C1 segment of cervical spinal cord (tissue), 14 donors: ENCODE measurements at regions not wholly inside any gene's neighbourhood (a gene's known extent, or its start where the extent isn't known, plus 50 kb on each side); places are given as distances from the start of the nearest gene placed in this dataset.

Experiments used
- DNase-seq, 14 donors: peaks; one replicate each; lab custom pipeline; 2025; lab: John Stamatoyannopoulos, UW

DNA sequence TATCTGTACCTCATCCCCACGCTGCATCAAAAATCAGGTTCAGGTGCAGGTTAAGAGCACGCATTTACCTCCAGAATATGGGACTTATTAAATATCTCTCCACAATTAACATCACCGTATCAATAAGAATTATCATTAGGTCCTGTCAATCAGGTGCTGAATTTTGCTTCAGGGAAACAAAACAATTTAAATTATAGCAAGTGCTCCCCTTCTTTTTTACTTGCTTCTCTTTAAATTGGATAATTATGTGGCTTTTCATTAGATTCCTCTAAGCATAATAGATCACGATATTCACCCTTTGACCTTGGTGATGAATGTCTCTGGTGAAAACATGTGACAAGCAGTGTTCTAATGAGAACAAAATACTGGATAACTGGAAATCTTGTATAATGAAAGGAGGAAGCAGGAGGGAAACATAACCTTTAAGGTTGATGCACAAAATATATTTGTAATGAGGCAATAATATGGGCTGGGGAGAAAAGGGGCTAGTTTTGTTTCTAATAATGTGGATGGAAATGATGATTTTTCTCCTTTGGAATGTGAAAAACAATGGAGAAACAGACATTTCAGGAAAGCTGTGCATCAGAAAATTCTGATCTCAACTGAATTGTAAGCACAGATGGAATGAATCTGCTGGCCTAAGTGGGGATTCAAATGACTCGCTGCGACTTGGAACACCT is 166.9 kb downstream of the SNX10 start:
- no peak for DNase-seq

DNA sequence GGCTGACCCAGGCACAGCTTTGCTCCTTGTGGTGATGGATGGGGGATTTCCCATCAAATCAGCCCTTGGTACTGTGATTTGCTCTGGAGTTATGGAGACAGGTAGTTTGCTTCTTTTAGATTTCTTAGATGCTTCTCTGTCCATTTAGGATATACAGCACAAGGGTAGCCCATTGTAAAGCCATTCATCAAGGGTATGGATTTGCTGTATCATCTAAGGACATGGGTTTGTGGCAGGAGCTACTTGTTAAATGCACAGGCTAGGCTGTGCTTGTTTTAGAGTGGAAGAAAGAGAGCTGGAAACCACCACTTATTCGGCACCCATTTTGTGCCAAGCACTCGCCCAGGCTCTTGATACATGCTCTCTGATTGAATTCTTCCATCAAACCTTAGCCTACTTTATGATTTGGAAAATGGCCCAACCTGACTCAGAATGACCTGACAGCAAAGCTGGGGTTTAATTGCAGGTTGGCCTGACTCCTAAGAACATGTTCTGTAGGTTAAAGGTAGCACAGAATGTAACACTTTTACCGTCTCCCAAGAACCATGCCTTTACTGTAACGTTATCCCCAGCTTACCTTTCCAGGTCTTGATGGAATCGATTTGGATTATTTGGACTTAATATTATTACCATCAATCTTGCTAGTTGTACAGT is 168.0 kb downstream of the SNX10 start:
- DNase-seq = no peak

DNA sequence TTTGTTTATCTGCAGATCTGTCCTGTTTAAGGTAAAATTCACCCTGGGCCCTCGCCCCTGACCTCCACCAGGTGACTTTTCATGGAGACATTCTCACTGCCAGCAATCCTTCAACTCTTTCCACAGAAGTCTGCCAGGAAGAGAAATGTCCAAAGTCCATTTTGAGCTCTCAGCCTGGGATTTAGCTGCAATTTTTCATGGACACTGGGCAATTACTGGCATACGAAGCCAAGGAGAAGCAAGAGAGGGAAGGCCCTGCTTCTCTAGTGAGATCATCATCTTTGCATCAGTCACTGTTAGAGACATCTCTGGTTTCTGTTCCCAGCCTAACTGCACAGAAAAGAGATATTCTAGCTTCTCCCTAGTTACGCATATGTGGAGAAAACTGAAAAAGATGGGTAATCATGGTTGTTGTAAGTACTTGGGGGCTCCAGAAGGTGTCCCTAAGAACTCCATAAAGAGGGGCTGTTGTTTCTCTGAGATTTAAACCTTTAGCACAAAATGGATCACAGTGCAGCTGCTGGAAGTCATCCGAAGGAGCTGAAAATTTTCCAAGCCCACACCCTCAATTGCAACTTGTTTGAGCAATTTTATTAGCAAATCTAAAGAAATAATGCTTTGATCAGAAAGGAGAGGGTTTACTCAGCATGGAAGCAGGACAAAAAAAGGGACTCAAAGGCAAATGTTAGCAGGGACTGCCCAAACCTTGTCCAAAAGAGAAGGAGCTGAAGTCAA is 168.9 kb downstream of the SNX10 start:
- peak in 1 of 14 donors; percentile 9 for DNase-seq

GRCh38 chr7:26461518-26461917 is 169.9 kb downstream of the SNX10 start:
- no peak for DNase-seq

DNA sequence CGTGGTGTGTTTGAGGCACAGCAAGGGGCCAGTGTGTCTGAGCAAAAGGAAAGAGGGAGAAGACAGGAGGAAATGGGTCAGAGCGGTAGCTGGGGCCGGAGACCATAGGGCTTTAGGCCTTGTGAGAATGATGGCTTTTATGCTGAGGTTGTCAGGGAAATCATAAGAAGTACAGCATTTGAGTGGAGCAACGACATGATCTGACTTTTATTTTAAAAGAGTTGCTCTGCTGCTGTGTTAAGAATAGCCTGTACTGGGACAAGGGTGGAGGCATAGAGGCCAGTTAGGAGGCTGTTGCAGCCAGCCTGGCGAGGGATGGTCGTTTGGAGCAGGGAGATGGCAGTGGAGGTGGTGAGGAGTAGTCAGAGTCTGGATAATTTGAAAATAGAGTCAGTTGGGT is 174.3 kb downstream of the SNX10 start:
- no peak for DNase-seq

DNA sequence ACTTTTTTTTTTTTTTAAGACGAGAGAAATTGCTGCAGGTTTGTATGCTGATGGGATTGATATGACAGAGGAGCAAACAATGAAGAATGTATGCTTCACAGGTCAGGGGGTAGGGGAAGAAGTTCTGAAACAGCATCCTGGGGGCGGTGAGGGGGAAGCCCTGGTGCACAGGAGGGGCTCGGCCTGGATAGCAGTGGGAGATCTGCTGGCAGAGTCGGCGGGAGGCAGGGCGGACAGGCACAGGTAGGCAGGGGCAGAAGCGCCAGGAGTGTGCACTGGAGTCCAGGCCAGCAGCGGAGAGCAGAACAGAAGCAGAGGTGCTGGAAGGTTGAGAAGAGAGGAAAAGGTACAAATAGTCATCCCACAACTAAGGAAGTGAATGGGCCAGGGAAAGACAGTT is 175.4 kb downstream of the SNX10 start:
- no peak for DNase-seq

GRCh38 chr7:26467541-26467940 is 175.9 kb downstream of the SNX10 start:
- DNase-seq = no peak

GRCh38 chr7:26468625-26469024 is 177.0 kb downstream of the SNX10 start:
- DNase-seq = no peak

DNA sequence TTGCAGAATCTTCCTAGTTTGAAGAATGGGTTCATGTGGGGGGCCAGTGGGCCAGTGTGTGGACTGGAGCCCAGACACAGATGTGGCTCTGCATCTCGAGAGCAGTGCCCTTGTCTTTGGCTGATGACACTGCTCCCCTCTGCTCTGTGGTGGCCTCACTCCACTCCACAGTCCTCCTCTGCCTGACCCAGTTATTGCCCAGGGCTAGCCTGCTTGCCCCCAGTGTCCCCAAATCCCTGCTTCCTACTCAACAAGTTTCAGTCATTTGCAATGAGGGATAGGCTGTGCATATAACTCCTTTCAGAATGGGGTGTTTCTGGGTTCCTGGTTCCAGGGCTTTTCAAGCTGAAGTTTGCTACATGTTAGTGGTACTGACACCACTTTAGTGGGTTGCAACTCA is 177.5 kb downstream of the SNX10 start:
- DNase-seq = no peak

- no peak for DNase-seq
Measured at GRCh38 chr7:26470691-26471090, 179.0 kb downstream of the SNX10 start.

DNA sequence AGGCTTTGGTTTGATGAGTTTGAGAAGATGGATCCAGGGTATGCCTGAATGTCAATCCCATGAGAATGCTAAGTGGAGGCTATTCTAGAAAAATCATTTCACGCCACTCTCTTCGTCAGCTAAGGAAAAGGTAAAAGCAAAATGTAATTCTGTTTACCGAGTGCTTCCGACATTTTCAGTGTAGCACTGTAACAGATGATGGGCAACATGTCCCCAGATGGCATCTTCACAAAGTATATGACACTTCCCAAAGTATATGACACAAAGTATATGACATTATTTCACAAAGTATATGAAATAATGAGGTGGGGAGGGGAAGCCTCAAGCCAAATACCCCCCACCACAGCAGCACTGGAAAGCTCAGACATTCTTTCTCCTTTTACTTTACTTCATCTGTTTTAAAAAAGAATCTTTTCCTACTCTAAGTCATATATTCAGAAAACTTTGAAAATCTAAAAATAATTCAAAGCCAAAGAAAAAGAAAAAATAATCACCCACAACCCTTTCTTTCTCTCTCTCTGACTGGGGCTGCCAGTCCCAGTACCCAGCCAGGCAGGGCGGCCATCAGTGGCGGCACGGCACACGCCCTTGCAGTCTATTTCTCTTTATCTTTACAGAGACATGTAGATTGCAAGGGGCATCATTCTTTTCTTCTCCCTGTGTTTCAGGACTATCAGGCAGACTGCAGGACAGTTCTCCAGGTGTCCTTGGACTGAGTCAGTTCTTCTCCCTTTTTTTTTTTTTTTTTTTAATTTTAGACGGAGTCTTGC is 179.8 kb downstream of the SNX10 start:
- DNase-seq = no peak

DNA sequence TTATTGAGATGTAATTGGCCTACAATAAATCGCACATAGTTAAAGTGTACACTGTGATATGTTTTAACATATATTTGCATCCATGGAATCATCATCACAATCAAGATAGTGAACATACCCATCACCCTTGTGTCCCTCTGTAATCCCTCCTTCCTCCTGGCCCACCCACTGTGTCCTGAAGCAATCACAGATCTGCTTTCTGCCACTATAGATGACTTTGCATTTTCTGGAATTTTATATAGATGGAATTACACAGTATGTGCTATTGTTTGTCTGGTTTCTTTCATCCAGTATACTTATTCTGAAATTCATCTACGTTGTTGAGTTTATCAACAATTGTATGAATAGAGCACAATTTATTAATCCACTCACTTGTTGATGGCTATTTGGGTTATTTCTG is 181.3 kb downstream of the SNX10 start:
- no peak for DNase-seq

DNA sequence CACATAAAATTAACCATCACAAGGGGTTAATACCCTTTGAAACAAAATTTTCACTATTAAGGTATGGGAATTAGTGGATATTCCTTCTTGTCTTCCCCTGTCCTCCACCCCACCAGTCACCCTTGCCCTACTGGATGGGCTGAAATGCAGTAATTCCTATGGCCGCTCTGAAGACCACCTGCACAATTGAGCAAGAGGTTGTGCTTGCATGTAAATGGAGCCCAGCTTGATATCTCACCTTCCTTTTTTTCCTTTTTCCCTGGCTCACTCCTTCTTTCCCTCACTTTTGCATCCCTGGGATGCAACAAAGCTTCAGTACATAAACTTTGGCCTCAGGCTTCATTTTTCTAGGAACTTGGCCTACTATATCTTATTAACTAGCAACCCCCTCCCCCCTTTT is 184.6 kb downstream of the SNX10 start:
- DNase-seq = no peak

GRCh38 chr7:26477381-26477990 is 185.8 kb downstream of the SNX10 start:
- no peak for DNase-seq

- DNase-seq = no peak
Measured at GRCh38 chr7:26478550-26478949, 186.9 kb downstream of the SNX10 start.

GRCh38 chr7:26479581-26479980 is 187.9 kb downstream of the SNX10 start:
- DNase-seq = no peak

DNA sequence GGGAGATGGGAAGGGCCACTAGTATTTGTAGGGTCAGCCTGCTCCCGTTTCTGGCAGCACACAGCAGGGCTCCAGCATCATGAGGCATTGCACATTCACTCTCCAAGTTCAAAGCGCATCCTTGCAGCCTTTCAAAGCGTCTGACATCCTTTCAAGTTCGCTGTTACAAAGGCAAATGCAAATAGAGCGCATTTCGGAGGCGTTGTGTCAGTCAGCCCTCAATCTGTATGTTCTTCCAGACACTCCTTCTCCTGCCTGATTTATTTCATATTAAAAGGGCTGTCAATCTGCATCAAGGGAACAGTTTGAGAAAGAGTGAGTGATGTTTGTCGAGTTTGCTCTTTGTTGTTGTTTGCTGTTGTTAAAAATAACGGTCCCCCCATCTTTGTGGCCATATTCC is 188.5 kb downstream of the SNX10 start:
- DNase-seq = no peak

DNA sequence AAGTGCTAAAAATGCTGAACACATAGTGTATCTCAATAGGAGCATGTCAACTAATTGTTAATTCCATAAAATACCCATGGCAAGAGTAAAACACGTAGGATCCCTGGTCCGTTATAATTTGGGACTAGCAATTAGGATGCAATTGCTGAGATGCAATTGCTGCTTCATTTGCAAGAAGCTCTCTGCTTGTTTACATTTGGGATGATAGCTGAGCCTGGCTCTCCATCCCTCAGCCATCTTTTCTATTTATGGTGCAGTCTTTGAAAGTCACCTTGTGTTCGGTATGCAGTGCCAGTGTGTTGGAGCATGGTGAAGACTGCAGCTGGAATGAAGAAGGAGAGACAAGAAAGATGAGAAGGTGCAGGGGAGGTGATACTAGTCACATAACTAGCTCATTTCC is 191.3 kb downstream of the SNX10 start:
- DNase-seq = no peak

DNA sequence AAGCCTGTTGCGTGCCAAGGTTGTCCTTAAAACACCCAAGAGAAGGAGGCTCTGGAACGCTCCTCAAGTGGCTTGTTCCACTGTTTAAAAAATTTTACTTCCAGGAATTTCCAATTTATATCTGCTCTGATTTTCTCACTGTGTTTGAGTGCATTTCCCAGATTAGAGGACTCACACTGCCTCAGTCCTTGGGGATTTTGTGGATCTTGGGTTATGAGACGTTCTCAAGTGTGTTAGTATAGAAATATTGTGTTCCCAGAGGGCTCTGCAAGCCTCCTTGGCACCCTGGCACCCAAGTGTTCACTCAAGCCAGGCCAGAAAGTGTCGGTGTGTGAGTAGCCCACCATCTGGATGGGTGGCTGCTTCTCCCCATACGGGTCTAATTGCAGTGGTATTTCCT is 192.2 kb downstream of the SNX10 start:
- DNase-seq = no peak

DNA sequence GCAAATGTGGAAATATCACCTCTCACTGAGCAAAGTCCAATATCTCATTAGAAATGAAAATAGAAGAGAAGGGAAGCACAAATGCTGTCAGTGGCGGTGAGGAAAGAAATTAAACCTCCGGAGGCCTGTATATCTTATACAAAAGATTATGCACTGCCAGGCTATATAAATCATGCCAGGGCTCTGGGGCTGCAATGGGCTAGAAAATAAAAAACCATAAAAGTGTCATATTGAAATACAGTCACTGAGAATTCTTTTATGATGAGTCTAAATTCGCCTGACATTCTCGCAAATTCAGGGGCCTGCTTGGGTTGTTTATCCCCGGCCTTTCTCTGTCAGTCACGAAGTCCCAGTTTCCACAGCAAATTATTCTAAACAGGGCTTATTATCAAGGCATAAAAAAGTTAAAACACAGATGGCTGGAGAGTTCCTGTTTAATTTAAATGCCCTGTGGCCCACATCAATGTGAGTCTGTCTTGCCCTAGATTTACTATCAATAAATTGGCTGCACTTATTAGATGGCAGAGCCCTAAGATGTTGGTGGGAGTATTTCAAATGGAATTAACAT is 193.8 kb downstream of the SNX10 start:
- no peak for DNase-seq

- DNase-seq = no peak
Measured at GRCh38 chr7:26486153-26486552, 194.5 kb downstream of the SNX10 start.
